H1 (cell line): ENCODE measurements at regions not wholly inside any gene's neighbourhood (a gene's known extent, or its start where the extent isn't known, plus 50 kb on each side); places are given as distances from the start of the nearest gene placed in this dataset.

Source experiments
- CTCF ChIA-PET: fragments of 300-600 bp; sonication (Branson Sonifier 250); formaldehyde crosslinking; loops from one replicate; lab custom pipeline; 2021; ENCODE audit not compliant: partially characterized antibody; lab: Charles Lee
- POLR2A ChIA-PET: fragments of 300-600 bp; sonication (Branson Sonifier 250); formaldehyde crosslinking; loops from one replicate; lab custom pipeline; 2021; ENCODE audit warnings: inconsistent platforms; ENCODE audit not compliant: partially characterized antibody; lab: Charles Lee
- DNase-seq, 2 experiments: peaks; one replicate each; pipeline versions ENCODE4 v3.0.0 to v3.0.0-alpha.2; 2010 to 2022; ENCODE audit warnings: low spot score in 2 of 2, low read depth in 1 of 2, mixed read lengths in 1 of 2
- FAIRE-seq: peaks from 2 replicates; lab custom pipeline; 2011; peaks lifted over from hg19 to GRCh38; lab: Jason Lieb, UNC
- H2AFZ ChIP-seq: 2 replicates; pipeline ENCODE4 v1.8.1; 2012; ENCODE audit warnings: low read length, inconsistent platforms
- H2AK5ac ChIP-seq: 2 replicates; pipeline ENCODE4 v1.6.1; 2013; ENCODE audit warnings: low read depth, low read length
- H2BK120ac ChIP-seq: replicated peaks from 2 replicates; pipeline ENCODE3; 2013; ENCODE audit warnings: low read depth, low read length, inconsistent platforms
- H2BK12ac ChIP-seq: 2 replicates; pipeline ENCODE4 v1.6.1; 2013; ENCODE audit warnings: low read depth, low read length
- H2BK15ac ChIP-seq: 2 replicates; pipeline ENCODE4 v1.6.1; 2013; ENCODE audit warnings: low read length
- H2BK20ac ChIP-seq: 2 replicates; pipeline ENCODE4 v1.6.1; 2013; ENCODE audit warnings: low read length
- H2BK5ac ChIP-seq: 2 replicates; pipeline ENCODE4 v1.6.1; 2013; ENCODE audit warnings: low read depth, low read length
- H3K14ac ChIP-seq: 2 replicates; pipeline ENCODE4 v1.6.1; 2013; ENCODE audit warnings: inconsistent platforms; ENCODE audit not compliant: insufficient read length
- H3K18ac ChIP-seq: 2 replicates; pipeline ENCODE4 v1.6.1; 2013; ENCODE audit warnings: low read length; ENCODE audit errors: extremely low read depth
- H3K23ac ChIP-seq: 2 replicates; pipeline ENCODE4 v1.6.1; 2013; ENCODE audit warnings: inconsistent platforms; ENCODE audit not compliant: insufficient read length
- H3K23me2 ChIP-seq: 2 replicates; pipeline ENCODE4 v1.6.1; 2013; ENCODE audit warnings: low read depth, low read length
- H3K27ac ChIP-seq: 2 replicates; pipeline ENCODE4 v1.6.1; 2011; ENCODE audit warnings: low read depth, low read length, inconsistent platforms
- H3K27me3 ChIP-seq, 4 experiments: replicated peaks in 1 of 4; 1 replicate in 1 of 4; 2 replicates in 3 of 4; pipeline versions ENCODE4 v1.6.1 to v1.8.1; 2011 to 2013; ENCODE audit warnings: low read length in 3 of 4, mild to moderate bottlenecking in 3 of 4, inconsistent platforms in 2 of 4, mixed read lengths in 2 of 4, moderate library complexity in 1 of 4; ENCODE audit not compliant: control insufficient read depth in 3 of 4, insufficient read depth in 3 of 4; ENCODE audit errors: extremely low read depth in 1 of 4
- H3K36me3 ChIP-seq, 4 experiments: 2 replicates each; pipeline versions ENCODE4 v1.6.1 to v1.8.1; 2011 to 2013; ENCODE audit warnings: mild to moderate bottlenecking in 4 of 4, low read length in 3 of 4, moderate library complexity in 2 of 4, control low read depth in 1 of 4, inconsistent platforms in 1 of 4; ENCODE audit not compliant: insufficient read depth in 4 of 4, control insufficient read depth in 2 of 4
- H3K4ac ChIP-seq: replicated peaks from 2 replicates; pipeline ENCODE3; 2013; ENCODE audit warnings: low read length, low read depth, mixed read lengths, inconsistent platforms; ENCODE audit not compliant: insufficient read length
- H3K4me1 ChIP-seq, 4 experiments: replicated peaks in 1 of 4; 1 replicate in 1 of 4; 2 replicates in 3 of 4; pipeline versions ENCODE4 v1.6.1 to v1.8.1; 2011 to 2013; ENCODE audit warnings: low read length in 3 of 4, inconsistent platforms in 2 of 4, mixed read lengths in 1 of 4; ENCODE audit not compliant: insufficient read depth in 4 of 4, control insufficient read depth in 3 of 4
- H3K4me2 ChIP-seq, 2 experiments: 2 replicates each; pipeline versions ENCODE4 v1.6.1 to v1.8.1; 2011 to 2013; ENCODE audit warnings: low read depth in 2 of 2, low read length in 2 of 2, control low read depth in 1 of 2, inconsistent platforms in 1 of 2, mild to moderate bottlenecking in 1 of 2; ENCODE audit not compliant: insufficient read depth in 1 of 2
- H3K4me3 ChIP-seq, 4 experiments: fragments of 200-600, 300-600 bp in 1 of 4; sonication (generic), shearing (Covaris generic), sonication (Bioruptor Twin) in 1 of 4; 2 replicates each; pipeline versions ENCODE4 v1.5.1 to v1.8.1; 2011 to 2016; ENCODE audit warnings: low read length in 4 of 4, low read depth in 3 of 4, control low read depth in 2 of 4, inconsistent platforms in 2 of 4, mild to moderate bottlenecking in 2 of 4, mixed read lengths in 1 of 4, moderate library complexity in 1 of 4; ENCODE audit not compliant: insufficient read depth in 2 of 4; ENCODE audit errors: extremely low read depth in 1 of 4
- H3K56ac ChIP-seq: replicated peaks from 2 replicates; pipeline ENCODE3; 2013; ENCODE audit warnings: low read depth, mild to moderate bottlenecking, mixed read lengths, low read length, inconsistent platforms; ENCODE audit not compliant: insufficient read length
- H3K79me1 ChIP-seq: 2 replicates; pipeline ENCODE4 v1.6.1; 2013; ENCODE audit warnings: low read depth, low read length, control low read depth
- H3K79me2 ChIP-seq, 2 experiments: 2 replicates each; pipeline versions ENCODE4 v1.6.1 to v1.8.1; 2012 to 2013; ENCODE audit warnings: low read length in 2 of 2, mild to moderate bottlenecking in 2 of 2, inconsistent platforms in 1 of 2; ENCODE audit not compliant: insufficient read depth in 2 of 2, control insufficient read depth in 1 of 2
- H3K9ac ChIP-seq, 4 experiments: replicated peaks in 1 of 4; 1 replicate in 1 of 4; 2 replicates in 3 of 4; pipeline versions ENCODE4 v1.6.1 to v1.8.1; 2011 to 2013; ENCODE audit warnings: low read depth in 3 of 4, low read length in 3 of 4, control low read depth in 2 of 4, mild to moderate bottlenecking in 2 of 4, moderate library complexity in 2 of 4, inconsistent platforms in 1 of 4; ENCODE audit errors: extremely low read depth in 1 of 4
- H3K9me3 ChIP-seq, 2 experiments: 2 replicates each; pipeline versions ENCODE4 v1.6.1 to v1.8.1; 2012 to 2013; ENCODE audit warnings: mild to moderate bottlenecking in 2 of 2, moderate library complexity in 2 of 2, control low read depth in 1 of 2, inconsistent platforms in 1 of 2, low read depth in 1 of 2, low read length in 1 of 2, mixed read lengths in 1 of 2; ENCODE audit not compliant: insufficient read depth in 2 of 2
- H4K20me1 ChIP-seq, 2 experiments: replicated peaks in 1 of 2; 2 replicates each; pipeline versions ENCODE3 to v1.8.1; 2011 to 2013; ENCODE audit warnings: inconsistent platforms in 2 of 2, low read length in 2 of 2, mild to moderate bottlenecking in 1 of 2; ENCODE audit not compliant: insufficient read depth in 2 of 2, control insufficient read depth in 1 of 2
- H4K5ac ChIP-seq: 2 replicates; pipeline ENCODE4 v1.6.1; 2013; ENCODE audit warnings: low read length, low read depth, mixed read lengths, inconsistent platforms; ENCODE audit not compliant: insufficient read length
- H4K8ac ChIP-seq: 2 replicates; pipeline ENCODE4 v1.8.0; 2013; ENCODE audit warnings: mild to moderate bottlenecking, moderate library complexity, low read length, inconsistent platforms; ENCODE audit not compliant: insufficient read depth; ENCODE audit errors: extremely low read depth
- H4K91ac ChIP-seq: replicated peaks from 2 replicates; pipeline ENCODE3; 2013; ENCODE audit warnings: low read length, mixed read lengths, inconsistent platforms; ENCODE audit not compliant: insufficient read length
- EP300 ChIP-seq, 2 experiments: IDR thresholded peaks; 1 replicate in 1 of 2; 2 replicates in 1 of 2; pipeline ENCODE4 v1.6.1; 2011 to 2012; ENCODE audit warnings: low read depth in 2 of 2, low read length in 2 of 2, mild to moderate bottlenecking in 2 of 2, borderline replicate concordance in 1 of 2, inconsistent platforms in 1 of 2, moderate library complexity in 1 of 2
- GTF2F1 ChIP-seq: IDR thresholded peaks from 2 replicates; pipeline ENCODE4 v1.6.1; 2012; ENCODE audit warnings: low read depth, low read length, improper control_type of control experiment, borderline replicate concordance
- HDAC2 ChIP-seq, 2 experiments: fragments of 300-600 bp in 1 of 2; sonication (generic) in 1 of 2; IDR thresholded peaks; 2 replicates each; pipeline ENCODE4 v1.6.1; 2011 to 2012; ENCODE audit warnings: low read depth in 2 of 2, low read length in 2 of 2, mild to moderate bottlenecking in 2 of 2, moderate library complexity in 2 of 2, borderline replicate concordance in 1 of 2, inconsistent platforms in 1 of 2
- JUND ChIP-seq: IDR thresholded peaks from 2 replicates; pipeline ENCODE4 v1.6.1; 2011; ENCODE audit warnings: mild to moderate bottlenecking, improper control_type of control experiment, low read length
- KDM5A ChIP-seq: fragments of 200-600 bp; IDR thresholded peaks from 2 replicates; pipeline ENCODE4 v1.7.1; 2012; ENCODE audit warnings: mild to moderate bottlenecking, low read length, inconsistent platforms, mixed read lengths
- POU5F1 ChIP-seq: IDR thresholded peaks from 2 replicates; pipeline ENCODE4 v1.6.1; 2011; ENCODE audit warnings: low read depth, mild to moderate bottlenecking, low read length, moderate library complexity
- SP1 ChIP-seq: IDR thresholded peaks from 2 replicates; pipeline ENCODE4 v1.6.1; 2011; ENCODE audit warnings: low read depth, low read length
- SP2 ChIP-seq: IDR thresholded peaks from 2 replicates; pipeline ENCODE4 v1.6.1; 2012; ENCODE audit warnings: mild to moderate bottlenecking, low read length, inconsistent platforms
- WGBS, 2 experiments: shearing (Covaris generic) in 1 of 2; methylation state at CpG; one replicate each; pipeline versions ENCODE4 v1.1.6 to v1.1.7; 2013 to 2015; ENCODE audit warnings: low lambda C conversion rate in 2 of 2, mixed read lengths in 2 of 2, inconsistent platforms in 1 of 2, low coverage in 1 of 2, missing lambda C conversion rate in 1 of 2; ENCODE audit not compliant: insufficient replicate concordance in 2 of 2, insufficient coverage in 1 of 2, insufficient read length in 1 of 2; ENCODE audit errors: extremely low coverage in 1 of 2, missing lambda C conversion rate in 1 of 2; 5-methylcytosine and 5-hydroxymethylcytosine counted together

DNA sequence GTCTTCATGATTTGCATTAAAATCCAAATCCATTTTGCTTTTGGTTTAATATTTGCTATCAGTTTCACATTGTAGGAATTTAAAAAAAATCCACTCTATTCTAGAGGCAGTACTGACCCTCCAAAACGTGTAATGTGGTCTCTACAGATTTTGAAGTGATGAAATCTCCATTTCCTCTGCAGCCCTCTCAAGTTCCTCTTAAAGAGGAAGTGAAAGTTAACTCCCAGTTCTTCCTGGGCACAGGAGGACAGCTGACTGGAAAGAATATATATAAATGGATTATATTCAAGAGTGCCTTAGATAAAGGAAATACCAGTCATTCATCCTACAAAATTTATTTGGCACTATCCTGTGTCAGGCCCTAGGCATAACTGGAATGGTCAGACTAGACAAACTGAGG is 83.5 kb upstream of the PLCL2 start:
- Histone ChIP-seq H2AK5ac (no peak overlapping the region), H3K18ac (no peak overlapping the region), H2BK15ac (no peak overlapping the region), H4K5ac (no peak overlapping the region), H2AFZ (no peak overlapping the region), H3K23ac (no peak overlapping the region), H2BK5ac (no peak overlapping the region), H3K4me3 (no peak overlapping the region), H3K56ac (no peak overlapping the region), H2BK20ac (no peak overlapping the region)
- POLR2A ChIA-PET: no interaction called here
- TF ChIP-seq SP2 (no peak), POU5F1 (no peak), EP300 (IDR thresholded peaks at IDR 0.05; ENCODE audit: borderline replicate concordance in 1 of 2, low read depth in 2 of 2, low read length in 2 of 2) (no peak), JUND (no peak), KDM5A (no peak), GTF2F1 (no peak), HDAC2 (IDR thresholded peaks at IDR 0.05; ENCODE audit: borderline replicate concordance in 1 of 2, low read depth in 2 of 2, low read length in 2 of 2) (no peak), SP1 (no peak)
- TF ChIP-seq, all 59 proteins: peak for 0
- no peak for DNase-seq
- peaks cover 0 to 9% of the 10 kb centered on the region in 2 experiments; a peak in 2 of 4 replicates for H3K9me3 ChIP-seq
- CTCF ChIA-PET: interaction anchor here (0.9 to 1.8 kb wide), 3 partner anchors 10 to 42 kb away, joined by 3 to 6 read pairs (median 3); no protein-coding TSS in a partner anchor
- no peak overlapping the region for H4K91ac ChIP-seq
- H3K23me2 ChIP-seq: no peaks in the 10 kb centered on the region
- H2BK120ac ChIP-seq: no peak overlapping the region
- H4K20me1 ChIP-seq: no peaks in the 10 kb centered on the region
- H3K79me1 ChIP-seq: no peaks in the 10 kb centered on the region
- H3K4me1 ChIP-seq: peaks cover 0 to 4% (median 0%) of the 10 kb centered on the region in 4 experiments; a peak in 2 of 7 replicates
- WGBS, 2 experiments: 54% methylated on average over 1 of the region's 1 CpG; no CpG with 5 or more reads in 1 of the 2 experiments
- H3K79me2 ChIP-seq: no peaks in the 10 kb centered on the region
- H2BK12ac ChIP-seq: no peak overlapping the region
- no peak overlapping the region for H3K4ac ChIP-seq
- no peak for FAIRE-seq
- H3K27ac ChIP-seq: no peak overlapping the region
- no peak overlapping the region for H4K8ac ChIP-seq
- no peak overlapping the region for H3K4me2 ChIP-seq
- no peaks in the 10 kb centered on the region for H3K27me3 ChIP-seq
- H3K36me3 ChIP-seq: peaks cover 0 to 3% (median 0%) of the 10 kb centered on the region in 4 experiments; a peak in 1 of 8 replicates
- no peak overlapping the region for H3K14ac ChIP-seq
- H3K9ac ChIP-seq: no peak overlapping the region
